GM10266 (cell line): ENCODE measurements at regions not wholly inside any gene's neighbourhood (a gene's known extent, or its start where the extent isn't known, plus 50 kb on each side); places are given as distances from the start of the nearest gene placed in this dataset.

ENCODE experiments used
- DNase-seq: peaks from one replicate; pipeline ENCODE4 v3.0.0; 2012; ENCODE audit errors: extremely low spot score
- CTCF ChIP-seq: IDR thresholded peaks from 2 replicates; pipeline ENCODE4 v1.5.1; 2012; ENCODE audit warnings: mild to moderate bottlenecking, low read depth; ENCODE audit not compliant: control insufficient read depth, insufficient read depth; ENCODE audit errors: missing control alignments

DNA sequence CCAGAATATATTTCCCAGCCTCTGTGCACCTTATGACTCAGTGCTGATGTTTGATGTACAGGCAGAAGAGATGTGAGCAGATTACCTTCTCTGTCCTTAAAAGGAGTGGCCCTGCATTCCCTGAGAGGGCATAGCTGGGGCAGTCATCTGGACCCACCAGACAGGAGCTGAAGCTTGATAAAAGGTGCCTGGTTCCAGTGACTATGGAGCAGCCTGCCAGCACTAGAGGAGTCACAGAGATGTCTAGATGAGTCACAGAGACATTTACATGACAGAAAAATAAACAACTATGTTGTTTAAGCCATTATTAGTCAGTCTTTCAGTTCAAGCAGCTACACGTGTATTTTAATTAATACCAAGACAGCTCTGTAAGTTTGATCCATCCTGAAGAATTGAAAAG, 237.1 kb upstream of the MOCS1 start:
- no peak for TF ChIP-seq CTCF
- no peak for DNase-seq

DNA sequence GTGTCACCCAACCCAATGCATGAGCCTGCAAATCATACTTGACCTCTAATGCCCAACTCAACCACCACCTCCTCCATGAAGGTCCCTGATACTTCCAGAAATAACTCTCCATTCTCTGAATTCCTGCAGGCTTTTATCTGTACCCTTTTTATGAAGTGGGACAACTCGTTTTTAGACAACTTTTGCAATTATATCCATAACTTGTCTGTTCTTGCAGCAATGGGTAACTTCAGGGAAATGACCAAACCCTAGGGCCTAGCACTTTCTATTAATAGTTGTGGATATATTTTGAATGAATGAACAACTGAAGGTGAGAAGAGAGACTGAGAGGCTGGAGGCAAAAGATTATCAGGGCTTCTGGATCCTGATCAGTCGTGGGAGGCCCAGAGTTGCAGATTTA, 236.6 kb upstream of the MOCS1 start:
- no peak for TF ChIP-seq CTCF
- no peak for DNase-seq

DNA sequence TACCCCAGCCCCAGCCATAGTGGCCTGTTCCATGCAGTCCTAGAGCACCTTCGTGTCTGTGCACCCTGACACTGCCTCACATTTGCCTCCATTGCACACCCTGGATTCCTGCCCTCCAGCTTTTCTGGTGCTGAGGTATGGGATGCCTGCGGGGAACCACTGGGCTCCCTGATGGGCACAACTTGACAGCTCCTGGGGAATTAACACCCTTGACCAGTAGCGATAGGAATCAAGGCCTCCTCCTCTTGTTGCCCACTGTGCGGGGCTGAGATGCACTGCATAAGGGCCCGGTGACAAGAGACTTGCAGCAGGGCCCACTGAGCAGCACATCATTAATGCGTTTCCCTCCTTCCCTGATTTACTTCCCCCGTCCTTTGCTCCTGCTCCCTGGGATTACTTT, 235.6 kb upstream of the MOCS1 start:
- TF ChIP-seq CTCF = no peak
- DNase-seq = no peak

GRCh38 chr6:40166963-40167362, 232.7 kb upstream of the MOCS1 start:
- TF ChIP-seq CTCF = no peak
- no peak for DNase-seq

DNA sequence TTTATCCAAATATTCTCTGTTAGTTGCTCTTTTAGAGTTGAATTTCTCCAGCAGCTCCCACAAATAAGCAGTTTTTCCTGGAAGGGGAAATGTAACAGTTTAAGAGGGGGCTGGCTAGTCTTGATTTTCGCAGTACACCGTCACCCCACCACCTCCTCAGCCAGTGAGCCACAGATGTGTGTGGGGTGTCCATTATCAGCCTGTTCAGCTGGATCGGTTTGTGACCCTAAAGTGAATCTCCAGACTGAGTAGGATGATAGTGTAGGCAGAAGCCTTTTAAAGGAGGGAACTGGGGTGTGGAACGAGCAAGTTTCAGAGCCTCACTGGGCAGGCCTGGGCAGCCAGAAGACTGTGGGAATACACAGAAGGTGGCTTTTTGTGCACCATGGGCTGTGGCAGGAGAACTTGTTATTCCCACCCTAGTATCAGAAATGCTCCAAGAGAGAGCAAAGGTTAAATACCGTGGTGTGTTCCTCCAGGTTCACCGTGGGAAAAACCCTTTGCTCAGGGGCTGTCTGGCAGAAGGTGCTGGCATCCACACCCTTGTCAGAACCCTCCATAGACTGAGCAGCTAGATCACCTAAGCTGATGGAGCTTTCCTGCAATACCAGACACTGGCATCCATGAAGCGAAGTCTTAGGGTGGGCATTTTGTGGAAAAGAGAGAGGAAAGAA, 230.9 kb upstream of the MOCS1 start:
- no peak for DNase-seq
- no peak for TF ChIP-seq CTCF

DNA sequence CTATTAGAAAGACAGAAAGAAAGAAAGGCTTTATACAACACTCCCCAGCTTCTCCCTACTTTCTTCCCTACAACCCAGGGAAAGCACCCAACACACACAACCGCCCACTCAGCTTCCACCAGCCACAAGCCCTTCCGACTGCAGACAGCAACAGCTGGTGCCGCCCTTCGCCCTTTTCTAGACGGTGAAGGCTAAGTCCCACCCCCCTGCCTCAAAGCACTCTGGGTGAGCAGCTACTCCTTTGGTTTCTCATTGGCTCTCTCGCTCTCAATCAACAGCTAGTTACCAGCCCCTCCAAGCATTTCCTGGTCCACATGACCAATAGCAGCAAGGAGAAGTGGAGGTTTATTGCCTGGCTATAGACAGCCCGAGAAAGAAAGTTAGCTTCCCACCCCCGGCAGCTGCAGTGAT, 230.1 kb upstream of the MOCS1 start:
- no peak for DNase-seq
- no peak for TF ChIP-seq CTCF

DNA sequence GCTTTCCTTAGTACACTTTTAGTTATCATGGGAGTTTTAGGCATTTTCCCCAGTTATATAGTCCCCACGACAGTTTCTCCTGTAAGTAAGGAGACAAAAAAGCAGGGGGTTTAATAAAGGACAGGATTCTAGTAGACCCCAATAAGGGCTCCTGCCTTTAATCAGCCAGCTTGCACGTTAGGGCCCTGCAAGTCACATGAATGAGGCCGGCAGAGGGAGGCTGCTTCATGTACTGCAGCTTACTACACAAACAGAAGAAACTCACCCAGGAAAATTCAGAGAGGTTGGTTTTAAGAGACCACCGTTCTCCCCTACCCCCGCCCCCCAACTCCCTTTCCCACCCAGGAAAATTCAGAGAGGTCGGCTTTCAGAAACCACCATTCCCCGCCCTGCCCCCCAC, 229.7 kb upstream of the MOCS1 start:
- no peak for DNase-seq
- no peak for TF ChIP-seq CTCF
